ENCODE measurements at regions not wholly inside any gene's neighbourhood (a gene's known extent, or its start where the extent isn't known, plus 50 kb on each side); places are given as distances from the start of the nearest gene placed in this dataset.

DNA sequence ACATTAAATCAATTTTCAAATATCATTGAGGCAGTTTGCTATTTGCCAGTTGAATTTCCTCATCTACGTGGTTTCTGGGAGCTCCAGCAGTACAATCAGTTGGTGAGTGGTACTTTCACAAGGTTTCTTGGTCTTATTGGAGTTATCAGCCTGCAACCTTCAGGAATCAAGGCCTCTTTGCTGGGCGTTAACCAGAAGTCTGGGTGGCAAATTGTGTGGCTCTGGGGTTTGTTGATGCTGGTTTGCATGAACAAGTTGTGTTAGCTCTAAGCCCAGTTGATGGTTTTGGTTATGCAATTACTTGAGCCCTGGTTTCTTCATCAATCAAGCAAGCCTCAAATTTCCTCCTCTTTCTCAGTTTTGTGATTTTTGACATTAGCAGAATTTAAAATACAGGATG is 152.9 kb upstream of the ANKRD55 start:
- TF ChIP-seq POLR2A (IDR thresholded peaks at IDR 0.05; ENCODE audit: low read length) (no peak), GATA1 (IDR thresholded peaks at IDR 0.05; ENCODE audit: low read depth, low read length) (no peak)

Measured in erythroblast (primary cell).